ENCODE measurements at regions not wholly inside any gene's neighbourhood (a gene's known extent, or its start where the extent isn't known, plus 50 kb on each side); places are given as distances from the start of the nearest gene placed in this dataset.

GRCh38 chr6:130628862-130629261 is 198.3 kb upstream of the SMLR1 start (continued):
- TF ChIP-seq PRDM10 (IDR thresholded peaks at IDR 0.05; ENCODE audit: partially characterized antibody) (no peak), RCOR1 (IDR thresholded peaks at IDR 0.05; ENCODE audit: borderline replicate concordance in 1 of 2, low read depth in 2 of 2, low read length in 2 of 2) (no peak), PTRF (tag; IDR thresholded peaks at IDR 0.05) (no peak), CCNT2 (IDR thresholded peaks at IDR 0.05; ENCODE audit: borderline replicate concordance, extremely low read depth, insufficient read length, low read depth, low read length) (no peak), GATAD2A (IDR thresholded peaks at IDR 0.05) (no peak), ATF7 (IDR thresholded peaks at IDR 0.05) (no peak), ZNF184 (CRISPR knock-in tag; IDR thresholded peaks at IDR 0.05) (no peak)

GRCh38 chr6:130629640-130630039 is 197.6 kb upstream of the SMLR1 start:
- BruUV-seq (replicated peaks): no TSS peak
- Histone ChIP-seq H3K36me3 (ENCODE audit: control insufficient read depth, insufficient read depth, low read length) (no peaks in the 10 kb centered on the region), H3K79me2 (ENCODE audit: control insufficient read depth, insufficient read depth, low read length) (no peaks in the 10 kb centered on the region), H3K4me3 (no peak overlapping the region), H2AFZ (ENCODE audit: low read depth, low read length) (no peak overlapping the region), H3K27me3 (ENCODE audit: control insufficient read depth in 2 of 2, insufficient read depth in 2 of 2, low read length in 2 of 2) (no peaks in the 10 kb centered on the region), H3K27ac (ENCODE audit: extremely low read depth, low read depth, low read length) (no peak overlapping the region), H3K9me3 (replicated peaks; ENCODE audit: control insufficient read depth, insufficient read depth, low read depth, low read length) (no peaks in the 10 kb centered on the region), H3K9me1 (ENCODE audit: control insufficient read depth, insufficient read depth, low read length) (no peaks in the 10 kb centered on the region), H3K9ac (ENCODE audit: insufficient read depth in 1 of 2, low read depth in 2 of 2, low read length in 2 of 2) (no peak overlapping the region), H3K4me2 (ENCODE audit: insufficient read depth, low read length) (no peak overlapping the region), H3K4me1 (replicated peaks in 1 of 2; ENCODE audit: control insufficient read depth in 2 of 2, insufficient read depth in 2 of 2, low read length in 2 of 2) (no peaks in the 10 kb centered on the region), H4K20me1 (replicated peaks; ENCODE audit: control insufficient read depth, insufficient read depth, low read length) (no peaks in the 10 kb centered on the region)
- no peak for TF ChIP-seq KDM1A (IDR thresholded peaks at IDR 0.05)
- TF ChIP-seq ZNF584 (CRISPR knock-in tag; IDR thresholded peaks at IDR 0.05; ENCODE audit: low read depth): no peak
- no peak for TF ChIP-seq ZNF445 (CRISPR knock-in tag; IDR thresholded peaks at IDR 0.05; ENCODE audit: low read depth)
- TF ChIP-seq HNRNPK (IDR thresholded peaks at IDR 0.05; ENCODE audit: low read depth, low read length, poor library complexity, severe bottlenecking): peak; percentile 44
- TF ChIP-seq ZSCAN32 (CRISPR knock-in tag; IDR thresholded peaks at IDR 0.05): no peak
- no peak for ATAC-seq
- ChIA-PET POLR2A (no interaction called here), CTCF (ENCODE audit: low intra/inter-chr PET ratio) (no interaction called here)
- no peak for DNase-seq (ENCODE audit: extremely low read depth in 1 of 4, low spot score in 3 of 4)
- FAIRE-seq: peak; percentile 11
- intact Hi-C loops (cut with micrococcal nuclease) (no loop called here), in situ Hi-C loops (cut with MboI) (no loop called here)
